Lung (tissue), 11 donors: ENCODE measurements at regions not wholly inside any gene's neighbourhood (a gene's known extent, or its start where the extent isn't known, plus 50 kb on each side); places are given as distances from the start of the nearest gene placed in this dataset.

Experiments used
- ATAC-seq: fragments of 200-7000 bp; cut with Tn5 transposase; one replicate; pipeline ENCODE4 v1.9.1; 2020; ENCODE audit warnings: moderate number of reproducible peaks; ENCODE audit not compliant: insufficient read depth, low FRiP score
- DNase-seq, 3 donors: peaks; one replicate each; pipeline ENCODE4 v3.0.0-alpha.2; 2013 to 2017
- H3K27ac ChIP-seq, 2 donors: one replicate each; pipeline ENCODE4 v1.5.1; 2013; ENCODE audit warnings: mild to moderate bottlenecking in 2 of 2, moderate library complexity in 2 of 2, control low read depth in 1 of 2, inconsistent platforms in 1 of 2, low read depth in 1 of 2, low read length in 1 of 2
- H3K27me3 ChIP-seq, 3 donors: one replicate each; pipeline ENCODE4 v1.5.1; 2013; ENCODE audit warnings: low read length in 2 of 3; ENCODE audit not compliant: control insufficient read depth in 3 of 3, insufficient read depth in 3 of 3
- H3K36me3 ChIP-seq, 4 donors: one replicate each; pipeline ENCODE4 v1.5.1; 2013; ENCODE audit warnings: low read length in 4 of 4, mild to moderate bottlenecking in 1 of 4, moderate library complexity in 1 of 4; ENCODE audit not compliant: control insufficient read depth in 4 of 4, insufficient read depth in 4 of 4
- H3K4me1 ChIP-seq, 5 donors: one replicate each; pipeline ENCODE4 v1.5.1; 2013; ENCODE audit warnings: low read length in 5 of 5, mild to moderate bottlenecking in 2 of 5, moderate library complexity in 1 of 5; ENCODE audit not compliant: control insufficient read depth in 5 of 5, insufficient read depth in 5 of 5
- H3K4me3 ChIP-seq: one replicate; pipeline ENCODE4 v1.5.1; 2013; ENCODE audit warnings: mild to moderate bottlenecking, control low read depth, moderate library complexity
- H3K9ac ChIP-seq, 2 donors: one replicate each; pipeline ENCODE4 v1.5.1; 2013; ENCODE audit warnings: low read length in 2 of 2, control low read depth in 1 of 2; ENCODE audit not compliant: insufficient read depth in 1 of 2
- H3K9me3 ChIP-seq, 4 donors: one replicate each; pipeline ENCODE4 v1.5.1; 2013; ENCODE audit warnings: low read length in 3 of 4, mild to moderate bottlenecking in 1 of 4, moderate library complexity in 1 of 4; ENCODE audit not compliant: control insufficient read depth in 4 of 4, insufficient read depth in 3 of 4
- CTCF ChIP-seq: IDR thresholded peaks from 2 replicates; pipeline ENCODE4 v1.5.1; 2012; ENCODE audit warnings: mild to moderate bottlenecking; ENCODE audit errors: control extremely low read depth, extremely low read depth
- WGBS, 2 donors: extraction: QIAGEN DNeasy Blood & Tissue Kit; methylation state at CpG; one replicate each; pipeline ENCODE4 v1.1.7; 2013; 5-methylcytosine and 5-hydroxymethylcytosine counted together
- donor health status: control.
- donor health status: control.
- donor health status: Bipolar disorder and iron deficiency.
- donor health status: healthy.
- donor health status: DM: yes; HTN: yes; CAD: no.

GRCh38 chr14:36070720-36071043 is 105.8 kb downstream of the PTCSC3 start:
- no peak overlapping the region for H3K9ac ChIP-seq
- TF ChIP-seq CTCF: no peak
- H3K9me3 ChIP-seq: no peaks in the 10 kb centered on the region
- H3K4me3 ChIP-seq: no peak overlapping the region
- 43 to 51% methylated on average over 4 of the region's 4 CpGs for WGBS, 2 donors
- H3K4me1 ChIP-seq: peaks cover 0 to 2% (median 0%) of the 10 kb centered on the region in 5 donors
- ATAC-seq: no peak
- no peaks in the 10 kb centered on the region for H3K27me3 ChIP-seq
- H3K27ac ChIP-seq: no peak overlapping the region
- H3K36me3 ChIP-seq: no peaks in the 10 kb centered on the region
- DNase-seq: no peak

GRCh38 chr14:36070031-36070719 is 106.3 kb downstream of the PTCSC3 start:
- ATAC-seq: peak; percentile 65
- H3K4me3 ChIP-seq: no peak overlapping the region
- H3K4me1 ChIP-seq: peaks cover 0 to 2% (median 0%) of the 10 kb centered on the region in 5 donors
- no peaks in the 10 kb centered on the region for H3K9me3 ChIP-seq
- no peaks in the 10 kb centered on the region for H3K36me3 ChIP-seq
- H3K9ac ChIP-seq: no peak overlapping the region
- DNase-seq: peak; percentile 58 to 79 (median 79)
- H3K27me3 ChIP-seq: no peaks in the 10 kb centered on the region
- peak; percentile 13 for TF ChIP-seq CTCF
- WGBS, 2 donors: 25 to 27% methylated on average over 8 of the region's 8 CpGs
- peak overlapping the region in 1 of 2 donors; percentile 43 for H3K27ac ChIP-seq

GRCh38 chr14:36069535-36069900 is 107.0 kb downstream of the PTCSC3 start:
- 25 to 42% methylated on average over 2 of the region's 2 CpGs for WGBS, 2 donors
- no peak overlapping the region for H3K4me3 ChIP-seq
- H3K9ac ChIP-seq: peak overlapping the region in 1 of 2 donors; percentile 5
- H3K27me3 ChIP-seq: no peaks in the 10 kb centered on the region
- peak; percentile 53 to 79 (median 56) for DNase-seq
- H3K9me3 ChIP-seq: no peaks in the 10 kb centered on the region
- no peak overlapping the region for H3K27ac ChIP-seq
- peaks cover 0 to 2% (median 0%) of the 10 kb centered on the region in 5 donors for H3K4me1 ChIP-seq
- no peaks in the 10 kb centered on the region for H3K36me3 ChIP-seq
- no peak for TF ChIP-seq CTCF
- ATAC-seq: peak; percentile 74
